Vagina (tissue), 2 donors: ENCODE measurements at regions not wholly inside any gene's neighbourhood (a gene's known extent, or its start where the extent isn't known, plus 50 kb on each side); places are given as distances from the start of the nearest gene placed in this dataset.
"Not testable (repeated sequence)": the region's sequence is repeated elsewhere in the genome, so short reads cannot be mapped to it uniquely, and the experiment has no call there.

Source experiments
- DNase-seq, 2 donors: peaks; one replicate each; pipeline ENCODE4 v3.0.0-alpha.2; 2017; ENCODE audit errors: extremely low spot score in 2 of 2
- H3K27ac ChIP-seq: fragments of 200-600 bp; sonication (generic); one replicate; pipeline ENCODE4 v1.5.1; 2019
- H3K27me3 ChIP-seq: fragments of 200-600 bp; sonication (generic); one replicate; pipeline ENCODE4 v1.5.1; 2019
- H3K36me3 ChIP-seq, 2 donors: fragments of 200-600 bp; sonication (generic); one replicate each; pipeline ENCODE4 v1.5.1; 2017 to 2019
- H3K4me1 ChIP-seq: fragments of 200-600 bp; sonication (generic); one replicate; pipeline ENCODE4 v1.5.1; 2019
- H3K4me3 ChIP-seq, 2 donors: fragments of 200-600 bp; sonication (generic); 1 replicate in 1 of 2; 2 replicates in 1 of 2; pipeline ENCODE4 v1.5.1; 2016 to 2019
- H3K9me3 ChIP-seq: fragments of 200-600 bp; sonication (generic); one replicate; pipeline ENCODE4 v1.5.1; 2019
- CTCF ChIP-seq, 3 experiments: fragments of 450-650 bp in 2 of 3; fragments of 200-600 bp in 1 of 3; sonication (generic) in 1 of 3; IDR thresholded peaks; one replicate each; pipeline ENCODE4 v1.5.1; 2017 to 2019; ENCODE audit warnings: antibody characterized with exemption in 3 of 3, mild to moderate bottlenecking in 2 of 3, moderate library complexity in 2 of 3
- POLR2A ChIP-seq, 2 donors: fragments of 450-650 bp; IDR thresholded peaks; one replicate each; pipeline ENCODE4 v1.6.1; 2017; ENCODE audit warnings: antibody characterized with exemption in 2 of 2, mild to moderate bottlenecking in 2 of 2, moderate library complexity in 2 of 2
- POLR2AphosphoS5 ChIP-seq, 2 donors: sonication (generic); formaldehyde crosslinking; IDR thresholded peaks; one replicate each; pipeline ENCODE4 v1.9.0; 2017; ENCODE audit warnings: antibody characterized with exemption in 2 of 2, mild to moderate bottlenecking in 2 of 2, low read depth in 1 of 2; ENCODE audit not compliant: insufficient read depth in 1 of 2
- intact Hi-C: fragments of 100-400 bp; cut with DNase I; formaldehyde crosslinking; loops from one replicate; pipeline ENCODE4 v1.15.1; 2023

GRCh38 chr15:84402856-84403608 is 167.5 kb downstream of the GOLGA6L4 start:
- Histone ChIP-seq H3K27ac (no peak overlapping the region), H3K4me3 (no peak overlapping the region), H3K4me1 (no peaks in the 10 kb centered on the region), H3K9me3 (no peaks in the 10 kb centered on the region), H3K27me3 (no peaks in the 10 kb centered on the region), H3K36me3 (no peaks in the 10 kb centered on the region)
- intact Hi-C loops, result no loop called here
- DNase-seq, result peak; percentile 74 to 88
- TF ChIP-seq CTCF (IDR thresholded peaks at IDR 0.05), result no peak
- no peak for TF ChIP-seq POLR2A (IDR thresholded peaks at IDR 0.05)
- no peak for TF ChIP-seq POLR2AphosphoS5 (IDR thresholded peaks at IDR 0.05; ENCODE audit: insufficient read depth in 1 of 2, low read depth in 1 of 2)

- H3K4me3 ChIP-seq, result not testable (repeated sequence)
Observed at GRCh38 chr15:84409357-84409756, 173.8 kb downstream of the GOLGA6L4 start.

GRCh38 chr15:84421513-84422181 is 179.2 kb upstream of the ZSCAN2 start:
- H3K36me3 ChIP-seq, DNase-seq, H3K4me1 ChIP-seq, H3K27me3 ChIP-seq, H3K9me3 ChIP-seq, intact Hi-C loops: not testable (repeated sequence)
- Histone ChIP-seq H3K4me3 (peak overlapping the region; percentile 40 to 47), H3K27ac (peak overlapping the region; percentile 87)

More at GRCh38 chr15:84409357-84409756, 173.8 kb downstream of the GOLGA6L4 start:
- H3K27me3 ChIP-seq, H3K9me3 ChIP-seq, DNase-seq, H3K4me1 ChIP-seq, H3K36me3 ChIP-seq, H3K27ac ChIP-seq, intact Hi-C loops: not testable (repeated sequence)

DNA sequence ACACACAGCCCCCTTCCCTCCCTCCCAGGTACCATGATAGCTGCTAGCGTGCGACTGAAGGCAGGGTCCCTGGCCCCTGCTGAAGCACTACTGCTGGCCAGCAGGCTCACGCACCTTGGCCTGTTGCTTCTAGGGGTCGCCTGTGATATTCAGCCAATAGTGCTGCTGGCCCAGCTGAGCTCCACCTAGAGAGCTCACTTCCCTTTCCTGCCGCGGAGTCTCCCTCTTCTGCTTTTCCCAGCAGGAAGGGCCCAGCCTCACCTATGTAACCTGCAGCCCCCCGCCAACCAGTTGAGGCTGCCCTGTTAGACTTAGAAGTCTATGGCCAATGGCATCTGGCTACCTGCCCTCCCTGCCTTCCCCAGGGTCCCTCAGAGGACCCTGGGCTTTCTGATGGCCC is 175.5 kb upstream of the ZSCAN2 start:
- H3K27ac ChIP-seq, result not testable (repeated sequence)

GRCh38 chr15:84473305-84473877 is 127.4 kb upstream of the ZSCAN2 start:
- H3K9me3 ChIP-seq, H3K4me3 ChIP-seq, H3K27me3 ChIP-seq, intact Hi-C loops, DNase-seq, H3K36me3 ChIP-seq, H3K27ac ChIP-seq, H3K4me1 ChIP-seq: not testable (repeated sequence)

More for the DNA sequence above, 175.5 kb upstream of the ZSCAN2 start:
- H3K4me3 ChIP-seq, H3K36me3 ChIP-seq, H3K9me3 ChIP-seq, H3K27me3 ChIP-seq, H3K4me1 ChIP-seq, intact Hi-C loops: not testable (repeated sequence)
- peak; percentile 47 to 67 for DNase-seq

- H3K9me3 ChIP-seq, DNase-seq, H3K27ac ChIP-seq, H3K27me3 ChIP-seq, H3K4me1 ChIP-seq, intact Hi-C loops, H3K36me3 ChIP-seq, H3K4me3 ChIP-seq: not testable (repeated sequence)
Observed at GRCh38 chr15:84476364-84477033, 124.3 kb upstream of the ZSCAN2 start.

GRCh38 chr15:84477550-84477949 is 123.3 kb upstream of the ZSCAN2 start:
- H3K27ac ChIP-seq, H3K9me3 ChIP-seq, H3K36me3 ChIP-seq, intact Hi-C loops, DNase-seq, H3K27me3 ChIP-seq, H3K4me1 ChIP-seq, H3K4me3 ChIP-seq: not testable (repeated sequence)

DNA sequence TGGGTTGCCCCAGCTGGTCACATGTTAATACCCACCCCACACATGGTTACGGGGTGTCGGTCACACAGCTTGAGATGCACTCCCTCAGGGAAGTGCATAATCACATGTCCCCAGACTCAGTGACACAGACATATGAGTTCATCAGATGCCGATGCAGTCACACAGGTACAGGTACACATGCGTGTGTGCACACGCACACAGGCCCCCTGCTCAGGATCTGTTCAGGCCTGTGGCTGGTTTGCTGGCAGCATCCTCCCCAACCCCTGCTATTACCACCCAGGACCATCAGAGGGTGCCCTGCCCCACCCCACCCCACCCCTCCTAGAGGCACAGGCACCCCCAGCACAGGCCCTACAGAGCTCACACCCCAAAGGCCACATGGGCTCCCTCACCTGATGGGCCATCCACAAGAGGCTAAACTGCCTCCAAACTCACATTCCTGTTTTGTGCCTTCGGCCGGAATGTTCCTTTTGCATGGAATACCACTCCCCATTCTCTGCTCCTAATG is 120.6 kb upstream of the ZSCAN2 start:
- H3K4me3 ChIP-seq, H3K36me3 ChIP-seq, intact Hi-C loops, DNase-seq, H3K27ac ChIP-seq, H3K27me3 ChIP-seq, H3K4me1 ChIP-seq, H3K9me3 ChIP-seq: not testable (repeated sequence)

GRCh38 chr15:84483859-84484258 is 117.0 kb upstream of the ZSCAN2 start:
- intact Hi-C loops, DNase-seq, H3K27me3 ChIP-seq: not testable (repeated sequence)

More at GRCh38 chr15:84483859-84484258, 117.0 kb upstream of the ZSCAN2 start:
- not testable (repeated sequence) for H3K9me3 ChIP-seq, H3K4me3 ChIP-seq, H3K36me3 ChIP-seq, H3K4me1 ChIP-seq, H3K27ac ChIP-seq
